ENCODE measurements at regions not wholly inside any gene's neighbourhood (a gene's known extent, or its start where the extent isn't known, plus 50 kb on each side); places are given as distances from the start of the nearest gene placed in this dataset.
"Not testable (repeated sequence)": the region's sequence is repeated elsewhere in the genome, so short reads cannot be mapped to it uniquely, and the experiment has no call there.

GRCh38 chr16:65349626-65350025, 227.8 kb upstream of the CDH11 start:
- DNase-seq (ENCODE audit: low spot score) (no peak), ATAC-seq (no peak)
- intact Hi-C loops (cut with DNase I), result no loop called here

DNA sequence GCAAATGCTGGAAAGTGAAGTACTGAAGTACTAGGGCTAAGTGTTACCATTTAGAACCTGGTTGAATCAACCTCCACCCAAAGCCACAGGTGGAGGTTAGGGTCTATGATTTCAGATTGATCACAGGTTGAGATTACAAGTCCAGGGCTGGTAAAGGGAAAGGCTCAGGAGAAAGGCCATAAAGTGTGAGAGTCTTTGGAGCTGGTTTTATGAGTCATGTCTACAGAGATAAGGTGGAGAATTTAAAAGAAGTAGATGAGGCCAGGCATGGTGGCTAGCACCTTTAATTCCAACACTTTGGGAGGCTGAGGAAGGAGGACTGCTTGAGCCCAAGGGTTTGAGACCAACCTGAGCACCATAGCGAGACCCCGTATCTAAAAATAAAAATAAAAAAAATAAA, 221.7 kb upstream of the CDH11 start:
- ATAC-seq (no peak), DNase-seq (ENCODE audit: low spot score) (no peak)
- intact Hi-C loops (cut with DNase I), result no loop called here

DNA sequence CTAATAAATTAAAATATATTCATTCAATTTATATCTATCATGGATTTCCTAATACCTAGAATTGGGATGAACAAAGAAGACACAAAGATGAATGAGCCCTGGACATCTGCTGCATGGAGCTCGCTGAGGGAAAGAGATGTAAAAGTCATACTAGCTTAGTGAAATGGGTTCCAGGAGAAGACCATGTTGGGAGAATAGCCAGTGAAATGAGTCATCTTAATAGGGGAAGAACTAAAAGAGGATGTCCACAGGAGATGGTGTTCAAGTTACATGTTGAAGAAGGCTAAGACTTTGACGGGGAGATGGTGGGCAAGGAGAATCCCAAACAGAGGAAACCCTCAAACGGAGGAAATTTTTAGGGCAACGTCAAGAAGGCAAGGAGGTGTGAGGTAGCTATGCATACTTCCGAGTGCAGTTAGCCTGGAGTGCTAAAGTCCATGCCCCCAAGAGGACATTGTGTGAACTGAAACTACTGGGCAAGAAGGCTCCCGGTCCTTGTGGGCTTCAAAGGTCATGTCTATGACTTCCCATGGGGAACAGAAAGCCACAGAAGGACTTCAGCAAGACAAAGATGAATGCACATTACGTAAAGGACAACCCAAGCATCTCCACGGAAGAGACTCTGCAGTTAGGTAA, 220.5 kb upstream of the CDH11 start:
- intact Hi-C loops (cut with DNase I), result no loop called here
- ATAC-seq (no peak), DNase-seq (ENCODE audit: low spot score) (no peak)

DNA sequence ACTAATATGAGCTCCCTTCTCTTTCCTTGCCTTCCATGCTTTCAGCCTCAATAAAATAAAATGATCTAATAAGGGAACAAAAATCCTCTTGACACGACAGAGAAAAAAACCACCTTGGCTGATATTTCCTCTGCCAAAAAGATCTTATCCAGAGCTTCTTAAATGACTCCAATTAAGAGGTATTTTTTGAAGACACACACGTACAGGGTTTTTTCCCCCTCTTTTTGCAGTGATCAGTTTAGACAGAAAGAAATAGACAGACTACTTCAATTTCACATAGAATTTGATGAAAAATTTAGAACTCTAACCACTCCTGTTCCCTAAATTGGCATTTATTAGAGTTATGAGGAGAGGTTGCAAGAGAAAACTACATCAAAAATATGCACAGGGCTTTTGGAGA, 217.2 kb upstream of the CDH11 start:
- no peak for ATAC-seq
- no peak for DNase-seq (ENCODE audit: low spot score)
- intact Hi-C loops (cut with DNase I), result no loop called here

DNA sequence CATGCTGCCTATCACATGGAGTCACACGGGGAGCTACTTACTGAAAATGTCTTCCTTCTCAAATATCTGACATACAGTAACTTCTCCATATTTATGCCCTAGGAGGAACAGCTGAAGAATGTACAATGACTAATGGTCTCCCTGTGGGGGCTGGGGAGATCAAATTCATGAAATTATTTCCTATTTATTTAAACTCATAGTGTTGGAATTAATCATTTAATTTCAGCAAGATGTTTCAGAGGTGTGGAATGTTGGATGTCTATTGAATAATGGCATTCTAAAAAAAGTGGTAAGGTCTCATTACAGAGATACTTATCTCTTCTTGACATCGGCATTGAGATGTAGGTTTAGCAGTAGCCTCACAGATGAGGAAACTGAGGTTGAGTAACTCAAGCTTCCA, 214.3 kb upstream of the CDH11 start:
- intact Hi-C loops (cut with DNase I), result no loop called here
- ATAC-seq, result no peak
- no peak for DNase-seq (ENCODE audit: low spot score)

DNA sequence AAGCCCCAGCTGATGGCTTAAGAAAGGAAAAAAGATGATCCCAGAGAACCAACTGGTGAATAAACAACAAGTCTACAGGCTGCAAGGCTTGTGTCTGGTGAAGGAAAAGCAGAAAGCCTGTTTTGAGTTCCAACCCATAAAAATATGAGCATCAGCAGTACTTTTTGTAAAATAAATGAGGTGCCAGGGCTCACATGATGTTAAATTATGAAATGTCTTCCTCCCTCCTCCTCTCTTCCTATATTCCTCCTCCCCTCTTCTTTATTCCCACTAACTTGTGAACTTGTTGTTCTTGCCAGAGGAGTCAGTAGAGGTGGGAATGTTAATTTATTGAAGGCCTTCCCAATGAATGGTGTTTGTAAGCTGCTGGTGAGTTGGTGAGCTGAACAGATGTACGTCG, 212.2 kb upstream of the CDH11 start:
- DNase-seq (ENCODE audit: low spot score) (no peak), ATAC-seq (no peak)
- intact Hi-C loops (cut with DNase I), result no loop called here

DNA sequence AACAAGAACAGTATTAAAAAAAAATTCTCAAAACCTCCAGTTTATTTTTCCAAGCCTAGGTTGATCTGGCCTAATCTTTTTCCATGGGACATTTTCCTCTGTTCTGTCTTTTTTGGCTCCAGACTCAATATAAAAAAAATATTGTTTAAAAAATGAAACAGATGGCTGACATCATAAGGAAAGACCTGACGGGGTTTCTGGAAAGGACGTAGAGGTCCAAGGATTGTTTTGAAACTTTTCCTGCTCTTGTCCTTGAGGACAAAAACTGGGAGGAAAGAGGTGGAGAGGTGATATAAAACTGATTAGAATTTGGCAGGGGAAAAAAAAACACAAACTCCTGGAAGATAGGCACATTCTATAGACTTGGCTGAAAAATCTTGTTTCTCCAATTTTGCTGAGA, 211.4 kb upstream of the CDH11 start:
- DNase-seq (ENCODE audit: low spot score) (no peak), ATAC-seq (no peak)
- intact Hi-C loops (cut with DNase I), result no loop called here

GRCh38 chr16:65327346-65327745, 205.5 kb upstream of the CDH11 start:
- ATAC-seq, result no peak
- intact Hi-C loops (cut with DNase I), result no loop called here

GRCh38 chr16:65323655-65324237, 201.9 kb upstream of the CDH11 start:
- ATAC-seq (no peak), DNase-seq (ENCODE audit: low spot score) (no peak)
- intact Hi-C loops (cut with DNase I), result no loop called here

More at GRCh38 chr16:65327346-65327745, 205.5 kb upstream of the CDH11 start:
- DNase-seq (ENCODE audit: low spot score), result no peak

DNA sequence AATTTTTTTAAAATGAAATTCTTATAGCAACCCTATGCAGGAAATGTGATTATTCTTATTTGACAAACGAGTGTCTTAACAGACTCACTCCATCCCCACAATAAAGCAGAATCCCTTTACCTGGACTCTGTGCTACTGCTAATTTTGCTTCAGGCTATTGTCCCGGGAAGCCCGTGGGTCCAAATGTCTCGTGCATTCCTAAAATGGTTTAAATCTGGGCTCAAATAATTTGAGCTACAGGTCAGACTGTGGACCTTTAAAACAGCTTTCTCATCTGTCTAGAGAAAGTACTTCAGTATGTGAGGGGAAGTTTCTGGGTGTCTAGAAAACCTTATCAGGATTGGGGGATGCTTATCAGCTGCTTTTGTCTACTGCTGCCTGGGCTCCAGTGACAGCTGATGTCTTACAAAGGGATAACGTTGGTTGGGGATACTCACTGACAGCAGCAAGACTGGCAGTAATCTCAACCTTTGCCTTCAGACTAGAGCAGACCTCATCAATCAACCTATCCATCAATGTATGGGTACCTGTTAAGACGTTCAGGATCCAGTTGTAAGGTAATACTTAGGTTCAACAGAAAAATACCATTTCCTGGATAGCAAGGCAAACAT, 197.9 kb upstream of the CDH11 start:
- intact Hi-C loops (cut with DNase I), result no loop called here
- no peak for ATAC-seq

DNA sequence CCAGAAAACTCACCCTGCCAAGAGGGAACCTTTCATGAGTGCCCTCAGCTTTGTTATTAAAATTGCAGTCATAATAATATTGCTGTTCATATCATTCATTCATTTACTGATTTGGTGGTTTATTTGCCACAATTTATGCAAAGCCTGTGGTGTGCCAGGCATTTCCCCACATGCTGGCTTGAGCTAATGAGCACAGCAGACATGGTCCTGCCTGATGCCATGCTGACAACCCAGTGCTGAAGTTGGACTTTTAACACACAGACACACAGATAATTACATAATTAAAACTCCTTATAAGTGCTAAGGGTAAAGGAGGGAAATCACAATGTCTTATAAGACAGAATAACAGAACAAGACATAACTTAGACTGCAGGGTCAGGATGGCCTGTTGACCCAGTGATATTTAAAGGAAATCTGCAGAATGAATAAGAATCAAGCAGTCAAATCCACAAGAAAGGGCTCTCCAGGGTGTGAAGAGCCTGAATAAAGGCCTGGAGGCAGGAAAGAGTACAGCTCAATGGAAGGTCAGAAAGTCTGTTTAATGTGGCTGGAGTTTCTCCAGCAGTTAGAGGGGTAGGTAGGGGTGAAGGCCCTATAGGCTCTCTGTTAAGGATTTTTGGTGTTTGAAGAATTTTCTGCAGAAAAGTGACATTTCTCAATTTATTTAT, 196.9 kb upstream of the CDH11 start:
- ATAC-seq (no peak), DNase-seq (ENCODE audit: low spot score) (no peak)

More for the DNA sequence above, 197.9 kb upstream of the CDH11 start:
- DNase-seq (ENCODE audit: low spot score), result no peak

DNA sequence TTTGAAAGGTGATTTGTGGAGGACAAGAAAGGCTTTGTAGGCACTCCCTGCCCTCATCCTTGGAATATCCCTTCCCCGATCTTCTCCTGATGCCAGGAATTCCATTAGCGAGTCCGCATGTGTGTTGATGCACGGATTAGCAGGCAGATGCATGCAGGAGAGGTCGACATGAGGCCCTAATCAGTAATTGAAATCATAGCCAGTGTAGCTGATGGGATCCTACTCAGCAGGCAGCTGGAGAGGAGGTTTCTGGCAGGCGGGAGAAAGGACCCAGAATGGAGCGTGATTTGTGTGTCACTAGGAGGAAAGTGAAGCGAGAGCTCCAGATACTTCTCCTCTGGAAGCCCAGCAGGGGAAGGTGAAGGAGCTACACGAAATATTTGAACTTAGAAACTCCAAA, 196.3 kb upstream of the CDH11 start:
- intact Hi-C loops (cut with DNase I), result no loop called here
- DNase-seq (ENCODE audit: low spot score) (no peak), ATAC-seq (no peak)

More for the DNA sequence above, 196.9 kb upstream of the CDH11 start:
- intact Hi-C loops (cut with DNase I), result no loop called here

DNA sequence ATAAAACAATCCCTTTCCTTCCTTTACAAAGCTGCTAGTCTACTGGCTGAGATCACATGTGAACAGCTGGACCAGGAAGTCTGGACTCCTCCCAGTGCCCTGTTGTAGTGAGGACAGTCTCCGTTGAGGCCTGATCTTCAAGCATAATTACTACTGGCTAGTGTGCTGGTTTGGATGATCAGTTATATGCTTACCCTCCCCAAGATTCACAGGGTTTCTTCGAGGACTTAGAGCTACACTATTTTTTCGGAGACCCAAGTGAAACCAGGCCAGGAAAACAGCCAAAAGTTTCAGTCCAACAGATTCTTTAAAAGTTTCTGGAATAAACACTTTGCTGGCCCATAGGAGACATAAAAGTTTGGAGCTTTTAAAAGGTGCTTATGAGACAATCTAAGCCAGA, 194.9 kb upstream of the CDH11 start:
- intact Hi-C loops (cut with DNase I), result no loop called here
- DNase-seq (ENCODE audit: low spot score), result no peak
- ATAC-seq, result peak; percentile 53

GRCh38 chr16:65315081-65315780, 193.4 kb upstream of the CDH11 start:
- intact Hi-C loops (cut with DNase I), result no loop called here
- peak; percentile 84 for DNase-seq (ENCODE audit: low spot score)
- peak; percentile 96 for ATAC-seq

- intact Hi-C loops (cut with DNase I), result no loop called here
- ATAC-seq, result no peak
- DNase-seq (ENCODE audit: low spot score), result no peak
Observed at GRCh38 chr16:65314627-65315008, 192.8 kb upstream of the CDH11 start.

DNA sequence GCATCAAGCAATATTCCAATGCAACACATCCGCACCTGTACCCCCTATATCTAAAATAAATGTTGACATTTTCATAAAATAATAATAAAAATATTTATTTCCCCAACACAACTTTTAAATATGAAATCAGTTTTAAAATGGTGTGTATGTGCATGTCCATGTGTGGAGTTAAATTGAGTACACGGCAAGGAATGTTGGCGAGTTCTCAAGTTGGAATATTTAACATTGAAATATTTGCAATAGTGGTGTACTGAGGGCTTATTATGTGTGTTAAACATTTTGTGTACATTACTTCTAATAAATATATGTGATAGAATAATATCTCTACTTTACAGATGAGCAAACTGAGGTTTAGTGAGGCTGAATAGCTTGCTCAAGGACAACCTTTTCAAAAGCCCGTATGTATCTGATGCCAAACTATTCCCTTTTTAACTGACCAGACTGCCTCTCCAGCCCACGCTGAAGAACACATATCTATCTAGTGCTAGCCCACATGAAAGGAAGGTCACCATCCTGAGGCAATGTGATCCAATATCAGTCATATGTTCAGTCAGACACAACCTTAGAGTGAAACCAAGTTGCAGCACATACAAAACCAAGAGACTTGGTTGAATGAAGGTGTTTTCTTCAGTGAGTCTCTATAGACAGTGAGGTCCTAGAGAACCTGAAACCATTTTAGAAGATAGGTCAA, 192.2 kb upstream of the CDH11 start:
- intact Hi-C loops (cut with DNase I), result no loop called here
- DNase-seq (ENCODE audit: low spot score) (no peak), ATAC-seq (no peak)

DNA sequence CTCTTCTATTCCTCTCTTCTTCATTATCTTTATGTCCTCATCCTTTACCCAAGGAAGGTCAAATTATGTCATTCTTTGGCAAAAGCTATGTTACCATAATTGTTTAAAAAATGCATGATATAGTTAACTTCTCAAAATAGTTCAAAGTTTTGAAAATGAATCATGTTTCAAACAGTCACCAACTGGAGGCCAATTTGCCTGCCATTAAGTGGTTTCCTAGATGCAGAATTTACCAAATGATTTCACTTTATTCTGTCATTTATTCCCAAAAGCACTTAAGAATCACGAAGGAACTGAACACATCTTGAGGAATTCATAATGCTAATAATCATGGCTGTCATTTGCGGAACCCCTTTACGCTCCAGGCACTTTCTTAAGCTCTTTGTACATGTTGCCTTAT, 190.9 kb upstream of the CDH11 start:
- DNase-seq (ENCODE audit: low spot score) (no peak), ATAC-seq (no peak)
- intact Hi-C loops (cut with DNase I), result no loop called here

GRCh38 chr16:65312071-65312470, 190.2 kb upstream of the CDH11 start:
- DNase-seq (ENCODE audit: low spot score), result no peak
- ATAC-seq, result no peak
- intact Hi-C loops (cut with DNase I), result no loop called here

DNA sequence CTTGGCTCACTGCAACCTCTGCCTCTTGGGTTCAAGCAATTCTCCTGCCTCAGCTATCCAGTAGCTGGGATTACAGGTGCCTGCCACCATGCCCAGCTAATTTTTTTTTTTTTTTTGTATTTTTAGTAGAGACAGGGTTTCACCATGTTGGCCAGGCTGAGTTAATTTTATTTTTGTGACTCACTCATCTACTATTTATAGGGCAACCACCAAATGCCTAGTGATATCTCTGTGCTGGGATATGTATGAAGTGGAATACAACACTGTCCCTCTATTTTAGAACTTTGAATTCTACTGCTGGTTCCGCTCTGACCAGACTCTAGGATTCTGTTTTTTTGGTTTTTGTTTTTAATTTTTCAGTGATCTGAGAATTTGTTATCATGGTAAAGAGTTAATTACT, 188.6 kb upstream of the CDH11 start:
- DNase-seq (ENCODE audit: low spot score); ATAC-seq; intact Hi-C loops (cut with DNase I): not testable (repeated sequence)

Data from sciatic nerve (tissue), 2 donors.